ENCODE measurements at regions not wholly inside any gene's neighbourhood (a gene's known extent, or its start where the extent isn't known, plus 50 kb on each side); places are given as distances from the start of the nearest gene placed in this dataset.

DNA sequence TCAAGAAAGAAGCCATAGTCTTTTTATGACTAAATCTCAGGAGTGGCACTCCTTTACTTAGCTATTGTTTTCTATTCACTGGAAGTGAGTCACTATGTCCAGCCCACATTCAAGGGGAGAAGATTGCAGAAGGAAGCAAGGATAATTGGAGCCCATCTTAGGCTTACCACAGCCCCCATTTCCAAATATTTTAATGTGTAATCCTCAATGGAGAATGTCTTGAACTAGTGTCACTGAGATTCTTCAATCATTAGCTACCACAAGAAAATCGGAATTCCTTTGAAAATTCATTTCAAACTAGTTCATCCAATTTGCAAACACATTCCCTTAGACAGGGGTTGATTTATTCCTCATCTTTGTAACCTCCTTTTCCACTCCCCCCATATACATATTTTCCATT lies 84.7 kb downstream of the DLEU7 start:
- no peaks in the 10 kb centered on the region for H3K4me1 ChIP-seq (ENCODE audit: insufficient read depth)
- WGBS (ENCODE audit: low lambda C conversion rate, missing lambda C conversion rate), result 78% methylated on average over 1 of the region's 1 CpG
- H3K36me3 ChIP-seq (replicated peaks; ENCODE audit: insufficient read depth, low read depth), result no peaks in the 10 kb centered on the region
- H3K27ac ChIP-seq, result no peak overlapping the region
- H4K20me1 ChIP-seq (ENCODE audit: insufficient read depth, poor library complexity, severe bottlenecking), result no peaks in the 10 kb centered on the region
- no peak for DNase-seq (ENCODE audit: low spot score)
- TF ChIP-seq, protein P1, sequence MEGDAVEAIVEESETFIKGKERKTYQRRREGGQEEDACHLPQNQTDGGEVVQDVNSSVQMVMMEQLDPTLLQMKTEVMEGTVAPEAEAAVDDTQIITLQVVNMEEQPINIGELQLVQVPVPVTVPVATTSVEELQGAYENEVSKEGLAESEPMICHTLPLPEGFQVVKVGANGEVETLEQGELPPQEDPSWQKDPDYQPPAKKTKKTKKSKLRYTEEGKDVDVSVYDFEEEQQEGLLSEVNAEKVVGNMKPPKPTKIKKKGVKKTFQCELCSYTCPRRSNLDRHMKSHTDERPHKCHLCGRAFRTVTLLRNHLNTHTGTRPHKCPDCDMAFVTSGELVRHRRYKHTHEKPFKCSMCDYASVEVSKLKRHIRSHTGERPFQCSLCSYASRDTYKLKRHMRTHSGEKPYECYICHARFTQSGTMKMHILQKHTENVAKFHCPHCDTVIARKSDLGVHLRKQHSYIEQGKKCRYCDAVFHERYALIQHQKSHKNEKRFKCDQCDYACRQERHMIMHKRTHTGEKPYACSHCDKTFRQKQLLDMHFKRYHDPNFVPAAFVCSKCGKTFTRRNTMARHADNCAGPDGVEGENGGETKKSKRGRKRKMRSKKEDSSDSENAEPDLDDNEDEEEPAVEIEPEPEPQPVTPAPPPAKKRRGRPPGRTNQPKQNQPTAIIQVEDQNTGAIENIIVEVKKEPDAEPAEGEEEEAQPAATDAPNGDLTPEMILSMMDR (IDR thresholded peaks at IDR 0.05; ENCODE audit: poor library complexity), result no peak
- no peak for TF ChIP-seq EZH2phosphoT487 (IDR thresholded peaks at IDR 0.05; ENCODE audit: low read depth, severe bottlenecking, unreplicated experiment)
- no peak for TF ChIP-seq EZH2 (IDR thresholded peaks at IDR 0.05; ENCODE audit: borderline replicate concordance)
- H3K9me3 ChIP-seq (ENCODE audit: low read depth), result no peaks in the 10 kb centered on the region
- H3K4me2 ChIP-seq, result no peak overlapping the region
- H3K4me3 ChIP-seq, result no peak overlapping the region
- H3K27me3 ChIP-seq, result no peaks in the 10 kb centered on the region
- no peak overlapping the region for H2AFZ ChIP-seq
- H3K9me2 ChIP-seq (replicated peaks; ENCODE audit: insufficient read depth), result no peaks in the 10 kb centered on the region
- H3K79me2 ChIP-seq, result no peaks in the 10 kb centered on the region

GRCh38 chr13:50760751-50761150 lies 82.7 kb downstream of the DLEU7 start:
- no peak overlapping the region for H2AFZ ChIP-seq

DNA sequence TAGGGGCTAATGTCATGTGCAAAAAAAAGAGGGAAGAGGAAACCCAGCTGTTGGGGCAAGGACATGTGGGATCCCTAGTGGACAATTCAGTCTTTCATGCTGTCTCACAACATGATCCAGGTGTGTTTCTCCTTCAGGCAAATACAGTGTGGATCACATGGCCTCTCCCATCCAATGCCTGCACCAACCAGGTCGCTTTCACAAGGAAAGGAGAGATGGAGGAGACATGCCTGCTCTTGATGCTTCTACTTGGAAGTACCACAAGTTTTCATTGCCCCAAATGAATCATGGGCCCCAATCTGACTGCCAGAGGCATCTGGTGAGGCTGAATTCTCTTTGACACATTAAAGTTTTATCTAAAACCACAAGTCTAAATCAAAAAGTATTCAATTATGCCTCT lies 82.1 kb downstream of the DLEU7 start:
- TF ChIP-seq, protein P1 (IDR thresholded peaks at IDR 0.05; ENCODE audit: poor library complexity), result no peak
- Histone ChIP-seq H2AFZ (no peak overlapping the region), H3K27ac (no peak overlapping the region), H3K79me2 (no peaks in the 10 kb centered on the region), H3K36me3 (replicated peaks; ENCODE audit: insufficient read depth, low read depth) (no peaks in the 10 kb centered on the region), H4K20me1 (ENCODE audit: insufficient read depth, poor library complexity, severe bottlenecking) (no peaks in the 10 kb centered on the region), H3K9me3 (ENCODE audit: low read depth) (no peaks in the 10 kb centered on the region), H3K4me1 (ENCODE audit: insufficient read depth) (no peaks in the 10 kb centered on the region), H3K9me2 (replicated peaks; ENCODE audit: insufficient read depth) (no peaks in the 10 kb centered on the region), H3K27me3 (no peaks in the 10 kb centered on the region), H3K4me3 (no peak overlapping the region), H3K4me2 (no peak overlapping the region)
- DNase-seq (ENCODE audit: low spot score), result no peak
- 100% methylated on average over 1 of the region's 1 CpG for WGBS (ENCODE audit: low lambda C conversion rate, missing lambda C conversion rate)

More at GRCh38 chr13:50760751-50761150, 82.7 kb downstream of the DLEU7 start:
- no peak overlapping the region for H3K4me2 ChIP-seq
- TF ChIP-seq, protein P1 (IDR thresholded peaks at IDR 0.05; ENCODE audit: poor library complexity), result no peak
- TF ChIP-seq EZH2phosphoT487 (IDR thresholded peaks at IDR 0.05; ENCODE audit: low read depth, severe bottlenecking, unreplicated experiment), result no peak
- no peak for TF ChIP-seq EZH2 (IDR thresholded peaks at IDR 0.05; ENCODE audit: borderline replicate concordance)
- no peaks in the 10 kb centered on the region for H3K36me3 ChIP-seq (replicated peaks; ENCODE audit: insufficient read depth, low read depth)
- H3K27ac ChIP-seq, result no peak overlapping the region
- no peaks in the 10 kb centered on the region for H3K79me2 ChIP-seq
- no peaks in the 10 kb centered on the region for H3K27me3 ChIP-seq
- DNase-seq (ENCODE audit: low spot score), result no peak
- H3K9me2 ChIP-seq (replicated peaks; ENCODE audit: insufficient read depth), result no peaks in the 10 kb centered on the region
- 81% methylated on average over 1 of the region's 1 CpG for WGBS (ENCODE audit: low lambda C conversion rate, missing lambda C conversion rate)
- H3K9me3 ChIP-seq (ENCODE audit: low read depth), result no peaks in the 10 kb centered on the region
- H4K20me1 ChIP-seq (ENCODE audit: insufficient read depth, poor library complexity, severe bottlenecking), result no peaks in the 10 kb centered on the region
- no peak overlapping the region for H3K4me3 ChIP-seq
- H3K4me1 ChIP-seq (ENCODE audit: insufficient read depth), result no peaks in the 10 kb centered on the region

GRCh38 chr13:50762969-50763567 lies 80.4 kb downstream of the DLEU7 start:
- Histone ChIP-seq H3K4me2 (no peak overlapping the region), H3K9me2 (replicated peaks; ENCODE audit: insufficient read depth) (no peaks in the 10 kb centered on the region), H3K4me3 (no peak overlapping the region), H2AFZ (no peak overlapping the region), H3K27ac (no peak overlapping the region), H3K9me3 (ENCODE audit: low read depth) (no peaks in the 10 kb centered on the region), H3K79me2 (no peaks in the 10 kb centered on the region), H4K20me1 (ENCODE audit: insufficient read depth, poor library complexity, severe bottlenecking) (no peaks in the 10 kb centered on the region), H3K27me3 (no peaks in the 10 kb centered on the region), H3K4me1 (ENCODE audit: insufficient read depth) (no peaks in the 10 kb centered on the region), H3K36me3 (replicated peaks; ENCODE audit: insufficient read depth, low read depth) (no peaks in the 10 kb centered on the region)
- DNase-seq (ENCODE audit: low spot score), result no peak
- TF ChIP-seq EZH2 (IDR thresholded peaks at IDR 0.05; ENCODE audit: borderline replicate concordance) (no peak), EZH2phosphoT487 (IDR thresholded peaks at IDR 0.05; ENCODE audit: low read depth, severe bottlenecking, unreplicated experiment) (no peak)
- TF ChIP-seq, protein P1 (IDR thresholded peaks at IDR 0.05; ENCODE audit: poor library complexity), result no peak
- 89% methylated on average over 4 of the region's 4 CpGs for WGBS (ENCODE audit: low lambda C conversion rate, missing lambda C conversion rate)

All from hepatocyte (in vitro differentiated cells).